GM12891 (cell line): ENCODE measurements at regions not wholly inside any gene's neighbourhood (a gene's known extent, or its start where the extent isn't known, plus 50 kb on each side); places are given as distances from the start of the nearest gene placed in this dataset.

Experiments
- POLR2A ChIP-seq: IDR thresholded peaks from 2 replicates; pipeline ENCODE4 v1.6.1; 2011; ENCODE audit warnings: low read depth, low read length, control low read depth
- POLR2AphosphoS5 ChIP-seq: IDR thresholded peaks from 2 replicates; pipeline ENCODE4 v1.6.1; 2011; ENCODE audit warnings: low read depth, low read length, control low read depth
- POU2F2 ChIP-seq: IDR thresholded peaks from 2 replicates; pipeline ENCODE4 v1.6.1; 2011; ENCODE audit warnings: low read depth, mild to moderate bottlenecking, control low read depth, low read length, moderate library complexity

GRCh38 chr4:119810001-119810400 is 181.4 kb upstream of the PDE5A start:
- TF ChIP-seq POLR2AphosphoS5, result no peak
- TF ChIP-seq POLR2A, result no peak
- no peak for TF ChIP-seq POU2F2
